GM21786 (cell line): ENCODE measurements at regions not wholly inside any gene's neighbourhood (a gene's known extent, or its start where the extent isn't known, plus 50 kb on each side); places are given as distances from the start of the nearest gene placed in this dataset.

Source experiments
- ATAC-seq: cut with Tn5 transposase; IDR thresholded peaks from one replicate; pipeline ENCODE4 v1.9.1; 2021; ENCODE audit not compliant: unreplicated experiment

DNA sequence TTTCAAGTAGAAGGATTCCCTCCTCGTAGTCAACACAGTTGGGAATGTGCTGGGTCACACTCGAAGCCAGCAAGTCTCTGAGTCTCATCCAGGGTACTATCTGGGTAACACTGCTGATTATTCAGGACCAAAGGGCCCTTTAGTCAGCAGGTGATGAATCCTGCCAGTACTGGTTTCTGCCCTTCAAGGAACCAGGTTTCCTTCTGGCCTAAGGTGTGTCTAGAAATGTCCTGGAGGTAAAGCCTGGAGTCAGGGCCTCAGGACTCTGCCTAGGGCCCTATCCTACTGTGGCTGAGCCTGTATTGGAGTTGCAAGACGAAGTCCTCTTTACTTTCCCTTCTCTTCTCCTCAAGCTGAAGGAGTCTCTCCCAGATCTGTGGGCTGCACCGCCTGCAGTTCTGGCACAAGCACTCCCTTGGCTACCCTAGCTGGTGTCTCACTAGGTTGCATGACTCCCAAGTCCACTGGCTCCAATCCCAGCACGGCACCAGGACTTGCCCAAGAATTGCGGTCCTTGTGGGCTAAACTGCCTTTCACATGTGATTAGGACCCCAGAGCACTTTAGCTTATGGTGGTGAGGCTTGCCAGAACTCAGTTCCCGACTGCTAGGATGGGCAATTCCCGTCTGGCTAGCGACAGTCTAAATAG is 193.7 kb upstream of the PDE3A start:
- ATAC-seq: no peak

DNA sequence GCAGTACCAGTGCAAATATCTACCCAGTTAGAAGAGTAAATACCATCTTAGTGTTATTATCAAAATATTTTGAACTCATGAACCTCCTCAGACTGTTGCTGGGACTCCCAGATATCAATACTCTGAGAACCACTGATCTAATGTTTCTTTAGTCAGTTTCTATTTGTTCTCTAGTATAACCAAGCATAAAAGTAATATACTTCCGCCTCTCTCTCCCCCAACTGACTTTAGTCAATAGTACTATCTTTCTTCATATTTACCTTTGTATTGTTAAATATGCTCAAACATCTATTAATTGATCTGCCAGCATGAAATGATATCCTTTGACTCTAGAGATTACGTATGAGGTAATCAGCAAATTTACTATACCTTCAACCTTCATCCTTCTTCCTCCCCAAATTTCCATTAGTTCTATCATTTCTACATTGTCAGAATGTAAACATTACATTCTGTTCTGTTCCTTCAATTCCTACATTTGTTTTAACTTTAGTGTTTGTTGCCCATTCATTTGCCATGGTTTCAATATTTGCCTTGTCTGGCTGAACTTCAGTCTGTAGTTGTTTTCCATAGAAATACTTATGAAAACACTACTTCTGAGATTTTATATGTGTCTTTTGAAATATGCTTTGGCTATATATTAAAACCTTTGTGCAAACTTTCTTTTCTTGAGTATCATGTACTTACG is 192.5 kb upstream of the PDE3A start:
- ATAC-seq: no peak

DNA sequence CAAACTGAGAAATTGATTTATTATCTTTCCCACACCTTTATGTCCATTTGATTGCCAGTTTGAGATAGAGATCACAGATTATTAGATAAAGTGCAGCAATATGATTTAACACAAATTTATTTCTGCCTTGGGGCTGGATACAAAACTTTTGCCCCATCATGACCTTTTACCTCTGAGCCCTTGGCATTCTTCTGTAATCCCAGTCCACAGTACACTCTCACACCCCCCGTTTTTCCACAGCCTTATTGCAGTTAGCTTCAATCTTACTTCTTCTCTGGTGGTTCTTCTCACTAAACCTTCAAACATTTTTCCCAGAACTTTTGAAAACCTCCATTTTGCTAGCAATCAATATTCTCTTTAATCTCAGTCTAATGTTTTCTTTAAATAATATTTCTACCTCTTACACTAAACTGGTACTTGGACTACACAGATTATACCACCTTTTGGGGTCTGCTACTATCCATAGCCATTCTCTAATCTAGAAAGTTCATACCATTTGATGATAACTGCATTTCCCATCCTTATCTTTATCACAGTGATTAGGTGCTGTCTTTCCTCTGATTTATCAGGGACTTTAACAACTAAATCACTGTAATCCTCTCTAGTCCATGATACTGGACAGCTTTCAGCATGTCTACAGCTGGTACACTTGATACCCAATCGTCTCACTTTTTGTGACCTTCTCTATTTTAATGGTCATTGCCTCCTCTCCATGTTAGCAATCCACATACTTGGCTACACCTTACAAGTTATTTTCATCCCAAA is 186.7 kb upstream of the PDE3A start:
- no peak for ATAC-seq

DNA sequence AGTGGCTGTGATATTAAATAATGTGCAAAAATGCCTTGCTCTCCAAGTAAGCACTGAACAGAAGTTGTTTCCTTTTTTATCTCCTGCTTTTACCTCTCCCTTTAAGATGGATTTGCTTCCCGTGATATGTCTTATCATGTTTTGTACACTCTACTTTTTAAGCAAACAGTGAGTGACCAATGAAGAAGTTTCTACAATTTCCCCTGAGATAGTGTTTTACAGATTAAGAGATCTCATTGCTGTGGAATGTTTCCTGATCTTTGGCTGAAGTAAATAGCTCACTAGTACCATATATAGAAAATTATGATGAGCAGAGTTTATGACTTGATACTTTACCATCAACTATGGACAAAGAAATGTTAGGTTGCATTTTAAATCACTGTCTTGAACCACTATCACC is 184.8 kb upstream of the PDE3A start:
- ATAC-seq: no peak

DNA sequence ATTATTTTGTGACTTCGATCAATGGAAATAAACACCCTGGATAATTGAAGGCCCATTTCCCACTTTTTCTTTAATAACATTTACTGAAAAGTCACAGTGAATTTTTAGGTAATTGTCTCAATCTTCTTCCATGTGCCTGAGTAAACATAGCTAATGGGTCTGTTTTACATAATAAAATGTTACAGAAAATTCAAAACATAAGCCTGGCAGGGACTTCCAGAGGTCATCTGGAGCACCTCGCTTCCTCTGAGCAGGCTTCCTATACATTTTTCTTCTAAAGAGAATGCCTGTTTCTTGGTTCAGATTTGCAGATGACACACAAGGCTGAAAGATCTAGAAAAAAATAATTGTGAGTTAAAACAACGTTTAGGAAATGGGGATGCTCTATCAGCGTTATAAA is 183.8 kb upstream of the PDE3A start:
- ATAC-seq: no peak

DNA sequence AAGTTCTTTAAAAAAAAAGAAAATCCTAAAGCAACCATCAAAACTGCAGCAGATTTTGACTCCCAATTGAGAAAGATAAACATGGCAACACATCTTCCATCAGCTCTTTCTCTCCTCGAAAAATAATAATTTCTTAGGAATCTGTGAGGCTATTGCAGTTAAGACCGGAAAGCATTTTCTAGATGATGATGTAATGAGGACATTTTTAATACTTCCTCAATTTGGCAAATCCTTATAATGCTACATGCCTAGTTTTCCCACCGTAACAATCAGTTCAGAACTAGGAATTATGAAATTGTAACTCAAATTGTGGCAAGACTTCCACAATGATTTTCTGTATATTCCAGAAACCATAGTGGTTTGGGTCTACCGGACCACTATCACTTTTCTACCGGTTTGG is 180.9 kb upstream of the PDE3A start:
- ATAC-seq: no peak

DNA sequence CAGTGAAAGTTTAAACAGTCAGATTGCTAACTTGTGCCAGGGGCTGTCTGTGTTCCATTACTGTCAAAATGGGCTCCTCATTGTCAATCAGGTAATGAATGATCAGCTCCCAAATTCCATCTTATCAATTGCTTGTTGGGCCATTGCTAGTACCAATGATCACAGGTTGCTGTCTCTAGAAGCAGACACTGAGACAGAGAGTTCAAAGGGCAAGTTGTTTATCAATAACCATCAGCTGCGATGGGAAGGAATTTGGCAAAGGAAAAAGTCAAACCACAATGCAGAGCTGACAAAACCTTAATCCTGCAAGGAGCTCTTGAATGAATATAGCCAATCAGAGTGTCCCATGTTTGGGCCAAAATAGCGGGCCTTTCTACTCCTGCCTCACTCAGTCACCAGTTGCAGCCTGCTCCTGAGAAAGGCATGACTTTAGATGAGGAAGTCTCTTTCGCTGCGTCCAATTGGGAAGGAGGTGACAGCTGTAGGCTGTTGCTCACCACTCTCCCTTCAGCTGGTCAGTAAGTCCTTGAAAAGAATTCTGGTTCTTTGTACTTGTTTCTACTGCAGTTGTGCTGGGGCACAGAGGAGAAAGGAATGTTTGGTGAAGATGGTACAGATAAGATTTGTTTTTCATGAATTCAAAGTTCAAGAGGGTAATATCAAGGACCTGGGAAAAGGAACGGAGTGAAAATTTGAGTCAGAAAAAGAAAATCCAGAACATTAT is 179.2 kb upstream of the PDE3A start:
- ATAC-seq: no peak

DNA sequence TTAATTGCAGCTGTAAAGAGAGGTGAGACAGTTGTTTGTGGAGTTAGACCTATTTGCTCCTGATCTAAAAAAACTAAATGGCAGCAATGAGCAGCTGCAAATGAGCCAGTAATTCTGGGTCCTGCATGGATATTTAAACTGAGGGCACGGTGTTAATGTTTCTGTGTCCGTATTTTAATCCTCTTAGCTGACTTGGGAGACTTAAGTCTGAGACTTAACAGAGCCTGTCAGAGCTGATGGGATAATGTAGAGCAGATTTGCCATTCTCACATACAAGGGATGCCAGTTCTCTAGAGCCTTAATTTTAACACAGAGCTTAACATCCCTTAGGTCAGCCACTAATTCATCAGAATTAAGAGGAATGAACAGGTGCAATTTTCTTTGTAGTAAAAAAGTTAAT is 178.6 kb upstream of the PDE3A start:
- no peak for ATAC-seq

DNA sequence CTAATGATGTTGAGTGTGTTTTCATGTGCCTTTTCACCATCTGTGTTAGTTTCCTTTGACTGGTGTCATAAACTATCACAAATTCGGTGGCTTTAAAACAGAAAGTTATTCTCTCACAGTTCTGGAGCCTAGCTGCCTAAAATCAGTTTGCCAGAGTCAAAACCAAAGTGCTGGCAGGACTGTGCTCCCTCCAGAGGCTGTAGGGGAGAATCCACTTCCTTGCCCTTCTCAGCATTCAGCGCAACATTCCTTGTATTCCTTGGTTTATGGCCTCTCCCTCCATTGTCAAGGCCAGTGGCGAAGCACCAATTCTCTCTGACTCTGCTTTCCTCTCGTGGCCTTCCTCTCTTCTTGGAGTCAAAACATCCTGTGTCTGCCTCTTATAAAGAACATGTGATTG is 174.2 kb upstream of the PDE3A start:
- no peak for ATAC-seq

DNA sequence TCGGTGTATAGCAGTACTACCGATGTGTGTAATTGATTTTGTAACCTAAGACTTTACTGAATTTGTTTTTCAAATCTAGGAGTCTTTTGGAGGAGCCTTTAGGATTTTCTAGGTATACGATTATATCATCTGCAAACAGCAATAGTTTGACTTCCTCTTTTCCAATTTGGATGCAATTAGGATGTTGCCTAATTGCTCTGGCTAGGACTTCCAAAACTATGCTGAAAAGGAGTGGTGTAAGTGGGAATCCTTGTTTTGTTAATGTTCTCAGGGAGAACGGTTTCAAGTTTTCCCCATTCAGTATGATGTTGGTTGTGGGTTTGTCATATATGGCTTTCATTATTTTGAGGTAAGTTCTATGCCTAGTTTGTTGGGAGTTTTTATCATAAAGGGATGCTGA is 171.6 kb upstream of the PDE3A start:
- ATAC-seq: no peak

DNA sequence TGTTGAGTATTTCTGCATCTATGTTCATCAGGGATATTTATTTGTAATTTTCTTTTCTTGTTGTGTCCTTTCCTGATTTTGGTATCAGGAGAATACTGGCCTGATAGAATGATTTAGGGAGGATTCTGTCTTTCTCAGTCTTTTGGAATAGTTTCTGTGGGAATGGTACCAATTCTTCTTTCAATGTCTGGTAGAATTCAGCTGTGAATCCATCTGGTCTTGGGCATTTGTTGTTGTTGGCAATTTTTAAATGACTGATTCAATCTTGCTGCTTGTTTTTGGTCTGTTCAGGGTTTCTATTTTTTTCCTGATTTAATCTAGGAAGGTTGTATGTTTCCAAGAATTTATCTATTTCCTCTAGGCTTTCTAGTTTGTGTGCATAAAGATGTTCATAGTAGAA is 170.9 kb upstream of the PDE3A start:
- no peak for ATAC-seq

DNA sequence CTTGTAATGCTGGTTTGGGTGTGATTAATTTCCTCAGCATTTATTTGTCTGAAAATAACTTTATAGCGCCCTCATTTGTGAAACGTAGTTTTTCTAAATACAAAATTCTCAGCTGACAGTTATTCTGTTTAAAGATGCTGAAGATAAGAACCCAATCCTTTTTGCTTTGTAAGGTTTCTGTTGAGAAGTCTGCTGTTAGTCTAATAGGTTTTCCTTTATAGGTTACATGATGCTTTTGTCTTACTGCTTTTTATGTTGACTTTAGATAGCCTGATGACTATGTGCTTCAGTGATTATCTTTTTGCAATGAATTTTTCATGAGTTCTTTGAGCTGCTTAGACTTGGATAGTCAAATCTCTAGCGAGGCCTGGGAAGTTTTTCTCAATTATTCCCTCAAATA is 168.6 kb upstream of the PDE3A start:
- no peak for ATAC-seq

DNA sequence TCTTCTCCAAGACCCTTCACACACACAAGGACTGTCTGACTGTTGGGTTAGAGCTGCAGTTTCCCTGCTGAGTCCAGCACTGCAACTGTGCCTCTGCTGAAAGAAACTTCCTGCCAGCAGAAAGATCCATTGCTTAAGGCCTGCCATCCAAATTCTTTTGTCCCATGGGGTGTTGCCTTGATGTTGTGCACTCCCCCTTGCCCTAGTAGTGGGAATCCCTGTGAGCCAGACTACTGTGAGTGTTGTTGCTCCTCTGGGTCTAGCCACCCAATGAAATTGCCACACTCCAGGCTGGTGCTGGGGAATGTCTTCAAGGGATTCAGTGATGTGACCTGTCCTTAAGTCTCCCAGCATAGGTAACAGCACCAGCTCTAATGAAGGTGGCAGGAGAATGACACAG is 166.6 kb upstream of the PDE3A start:
- ATAC-seq: no peak

DNA sequence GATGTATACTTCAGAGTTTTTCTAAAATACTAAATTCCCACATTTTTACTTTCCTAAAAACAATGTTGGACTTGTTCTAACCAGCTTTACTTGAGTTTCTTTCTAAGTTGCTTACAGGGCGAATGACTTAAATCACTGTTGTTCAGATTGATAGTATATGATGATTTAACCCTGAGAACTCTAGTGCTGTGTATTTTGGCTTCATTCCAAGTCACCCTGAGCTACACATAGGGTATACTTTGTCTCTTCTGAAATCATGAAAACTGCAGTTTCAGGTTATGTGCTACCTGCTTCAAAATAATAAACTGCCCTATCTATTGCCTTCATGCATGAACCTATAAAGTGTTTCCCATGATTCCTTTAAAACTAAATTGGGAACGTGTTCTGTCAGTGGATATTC is 162.5 kb upstream of the PDE3A start:
- ATAC-seq: no peak

DNA sequence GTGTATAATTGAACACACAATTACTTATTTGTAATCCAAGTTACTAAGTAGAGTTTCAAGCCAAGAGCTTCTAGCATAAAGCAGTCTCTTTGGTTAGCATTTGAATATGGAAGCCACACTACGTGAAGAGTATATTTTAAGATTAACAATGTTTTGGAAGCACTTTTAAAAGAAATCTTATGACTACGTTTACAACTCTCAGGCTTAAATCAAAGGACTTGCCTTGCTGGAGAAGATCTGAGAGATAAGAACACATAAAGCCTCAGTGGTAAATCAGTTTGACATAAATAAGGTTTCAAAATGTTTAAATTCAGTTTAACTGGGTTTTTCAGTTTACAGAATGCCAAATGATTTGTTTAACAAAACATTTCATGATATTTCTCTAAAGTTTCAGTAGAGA is 161.9 kb upstream of the PDE3A start:
- ATAC-seq: no peak

DNA sequence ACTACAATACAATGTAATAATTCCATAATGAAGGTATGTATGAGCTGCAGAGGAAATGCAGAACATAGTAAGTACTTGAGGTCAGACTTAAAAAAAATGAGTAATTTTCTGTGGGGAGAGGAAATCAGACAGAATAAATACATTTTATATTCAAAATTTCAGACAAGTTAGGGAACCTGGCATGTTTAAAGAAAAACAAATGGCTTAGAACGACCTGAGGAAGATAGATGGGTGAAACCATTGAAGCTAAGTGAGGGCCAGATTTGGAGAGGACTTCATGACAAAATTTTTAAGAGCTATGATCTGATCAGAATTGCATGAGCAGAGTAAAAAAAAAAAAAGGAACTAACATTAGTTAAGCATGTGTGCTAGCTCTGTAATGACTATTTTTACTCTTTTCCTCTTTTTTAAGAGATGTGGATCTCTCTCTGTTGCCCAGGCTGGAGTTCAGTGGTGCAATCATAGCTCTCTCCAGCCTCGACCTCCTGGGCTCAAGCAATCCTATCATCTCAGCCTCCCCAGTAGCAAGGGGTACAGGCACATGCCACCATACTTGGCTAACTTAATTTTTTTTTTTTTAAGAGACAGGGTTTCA is 157.6 kb upstream of the PDE3A start:
- no peak for ATAC-seq

DNA sequence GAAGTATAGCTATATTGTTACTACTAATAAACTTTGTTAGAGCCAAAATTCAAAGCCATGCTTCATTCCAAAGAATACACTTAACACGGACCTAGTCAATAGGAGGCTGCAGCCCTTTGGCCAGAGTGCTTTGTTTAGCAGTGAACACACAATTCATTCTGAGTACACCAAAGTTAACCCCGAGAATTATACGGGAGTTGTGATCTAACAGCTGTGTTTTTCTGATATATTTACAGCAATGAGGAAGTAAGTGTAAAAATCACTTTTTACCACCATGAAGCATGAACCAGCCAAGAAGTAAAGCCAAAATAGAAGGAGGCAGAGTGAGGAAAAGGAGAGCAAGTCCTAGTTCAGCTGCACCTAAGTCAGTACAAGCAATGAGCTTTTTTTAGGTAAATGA is 156.8 kb upstream of the PDE3A start:
- no peak for ATAC-seq

DNA sequence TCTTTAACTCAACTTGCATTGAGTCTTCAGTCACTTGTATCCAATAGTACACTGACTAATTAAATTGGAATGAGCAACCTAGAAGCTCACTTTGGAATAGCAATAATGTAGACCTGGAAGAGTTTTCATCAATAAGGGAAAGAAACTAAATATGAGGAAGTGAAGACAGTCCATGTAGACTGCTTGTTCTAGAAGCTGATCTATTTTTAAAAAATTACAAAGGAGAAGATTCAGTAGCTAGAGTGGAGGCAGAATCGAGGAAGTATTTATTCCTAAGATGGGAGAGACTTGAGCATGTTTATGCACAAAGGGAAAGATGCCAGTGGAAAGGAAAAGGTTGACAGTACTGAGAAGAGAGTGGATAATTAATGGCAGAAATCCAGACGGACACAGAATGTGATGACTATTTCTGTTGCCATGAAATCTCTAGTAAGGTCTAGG is 156.3 kb upstream of the PDE3A start:
- no peak for ATAC-seq

DNA sequence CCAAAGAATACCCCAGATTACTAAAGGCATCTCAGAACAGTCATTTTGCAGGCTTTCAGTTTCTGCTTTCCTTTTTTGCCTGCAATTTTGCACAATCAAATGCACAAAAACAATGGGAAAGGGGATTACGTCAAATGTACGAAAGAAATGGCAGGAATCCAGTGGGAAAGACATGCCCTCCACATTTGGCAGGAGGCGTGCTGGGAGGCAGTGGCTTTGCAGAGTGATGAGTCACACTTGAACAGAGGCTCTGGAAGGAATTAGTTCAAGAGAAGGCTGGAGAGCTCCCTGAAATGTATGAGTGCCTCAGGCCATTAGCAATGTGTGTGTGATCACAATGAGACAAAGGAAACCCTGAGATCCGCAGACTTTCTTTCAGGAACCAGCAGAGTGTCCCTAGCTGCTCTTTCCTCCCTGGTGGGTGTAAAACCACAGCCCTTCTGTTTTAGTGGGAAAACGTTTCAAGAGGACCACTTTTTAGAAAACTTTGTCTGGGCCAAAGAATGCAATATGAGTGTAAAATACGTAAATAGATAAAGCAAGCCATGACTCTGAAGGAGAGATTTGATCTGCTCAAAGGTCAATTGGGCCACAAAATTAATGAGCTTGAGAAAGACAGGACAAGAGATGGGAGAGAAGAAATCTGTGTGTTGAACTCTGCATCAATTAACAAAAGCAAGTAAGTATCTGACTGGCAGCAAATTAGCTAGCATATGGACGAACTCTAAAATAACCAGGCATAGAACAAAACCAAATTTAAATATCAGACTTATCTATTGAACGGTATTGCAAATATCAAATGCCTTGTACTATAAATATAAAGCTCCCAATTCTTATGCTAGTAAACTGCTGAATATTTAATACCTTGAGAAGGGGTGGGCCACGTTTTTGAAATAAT is 155.4 kb upstream of the PDE3A start:
- ATAC-seq: no peak
